ENCODE measurements at regions not wholly inside any gene's neighbourhood (a gene's known extent, or its start where the extent isn't known, plus 50 kb on each side); places are given as distances from the start of the nearest gene placed in this dataset.

DNA sequence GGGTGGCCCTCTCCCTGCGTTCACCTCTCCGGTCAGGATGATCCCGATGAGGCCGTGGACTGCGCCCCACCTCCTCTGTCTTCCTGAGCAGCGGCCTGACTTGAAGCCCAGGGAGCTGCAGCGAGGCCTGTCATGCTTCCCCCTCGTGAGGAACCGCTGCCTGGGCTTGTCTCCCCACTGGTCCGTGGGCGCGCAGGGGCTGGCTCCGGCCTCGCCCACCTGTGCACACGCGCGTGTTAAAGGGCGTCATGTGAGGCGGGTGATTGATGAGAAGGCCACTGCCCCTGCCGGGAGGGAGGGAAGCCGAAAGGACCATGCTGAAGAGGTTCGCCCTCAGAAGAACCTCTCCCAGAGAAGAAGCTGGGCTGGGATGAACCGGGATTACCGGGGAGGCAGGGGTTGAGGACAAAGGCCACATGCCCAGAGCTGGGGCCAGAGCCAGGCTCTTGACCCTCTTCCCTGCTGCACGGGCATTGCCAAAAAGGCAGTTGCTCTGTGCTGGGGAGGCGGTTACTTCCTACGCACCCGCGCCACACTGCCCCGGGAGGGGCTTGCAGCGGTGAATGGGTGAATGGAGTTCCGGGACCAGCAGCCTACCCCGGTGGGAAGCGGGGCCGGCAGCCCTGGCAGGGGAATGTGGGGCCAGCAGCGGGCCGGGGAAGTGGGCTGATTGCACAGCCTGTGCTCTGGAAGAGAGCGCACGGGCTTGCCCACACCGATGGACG lies 85.9 kb upstream of the GSE1 start:
- TF ChIP-seq POLR2AphosphoS5 (IDR thresholded peaks at IDR 0.05; ENCODE audit: low read depth, low read length) (no peak), SIN3A (IDR thresholded peaks at IDR 0.05; ENCODE audit: borderline replicate concordance, insufficient read depth, low read depth, low read length) (no peak), TCF7L2 (IDR thresholded peaks at IDR 0.05; ENCODE audit: low read depth, low read length) (no peak)
- TF ChIP-seq, protein P1, sequence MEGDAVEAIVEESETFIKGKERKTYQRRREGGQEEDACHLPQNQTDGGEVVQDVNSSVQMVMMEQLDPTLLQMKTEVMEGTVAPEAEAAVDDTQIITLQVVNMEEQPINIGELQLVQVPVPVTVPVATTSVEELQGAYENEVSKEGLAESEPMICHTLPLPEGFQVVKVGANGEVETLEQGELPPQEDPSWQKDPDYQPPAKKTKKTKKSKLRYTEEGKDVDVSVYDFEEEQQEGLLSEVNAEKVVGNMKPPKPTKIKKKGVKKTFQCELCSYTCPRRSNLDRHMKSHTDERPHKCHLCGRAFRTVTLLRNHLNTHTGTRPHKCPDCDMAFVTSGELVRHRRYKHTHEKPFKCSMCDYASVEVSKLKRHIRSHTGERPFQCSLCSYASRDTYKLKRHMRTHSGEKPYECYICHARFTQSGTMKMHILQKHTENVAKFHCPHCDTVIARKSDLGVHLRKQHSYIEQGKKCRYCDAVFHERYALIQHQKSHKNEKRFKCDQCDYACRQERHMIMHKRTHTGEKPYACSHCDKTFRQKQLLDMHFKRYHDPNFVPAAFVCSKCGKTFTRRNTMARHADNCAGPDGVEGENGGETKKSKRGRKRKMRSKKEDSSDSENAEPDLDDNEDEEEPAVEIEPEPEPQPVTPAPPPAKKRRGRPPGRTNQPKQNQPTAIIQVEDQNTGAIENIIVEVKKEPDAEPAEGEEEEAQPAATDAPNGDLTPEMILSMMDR (IDR thresholded peaks at IDR 0.05): no peak
- TF ChIP-seq, protein P2, sequence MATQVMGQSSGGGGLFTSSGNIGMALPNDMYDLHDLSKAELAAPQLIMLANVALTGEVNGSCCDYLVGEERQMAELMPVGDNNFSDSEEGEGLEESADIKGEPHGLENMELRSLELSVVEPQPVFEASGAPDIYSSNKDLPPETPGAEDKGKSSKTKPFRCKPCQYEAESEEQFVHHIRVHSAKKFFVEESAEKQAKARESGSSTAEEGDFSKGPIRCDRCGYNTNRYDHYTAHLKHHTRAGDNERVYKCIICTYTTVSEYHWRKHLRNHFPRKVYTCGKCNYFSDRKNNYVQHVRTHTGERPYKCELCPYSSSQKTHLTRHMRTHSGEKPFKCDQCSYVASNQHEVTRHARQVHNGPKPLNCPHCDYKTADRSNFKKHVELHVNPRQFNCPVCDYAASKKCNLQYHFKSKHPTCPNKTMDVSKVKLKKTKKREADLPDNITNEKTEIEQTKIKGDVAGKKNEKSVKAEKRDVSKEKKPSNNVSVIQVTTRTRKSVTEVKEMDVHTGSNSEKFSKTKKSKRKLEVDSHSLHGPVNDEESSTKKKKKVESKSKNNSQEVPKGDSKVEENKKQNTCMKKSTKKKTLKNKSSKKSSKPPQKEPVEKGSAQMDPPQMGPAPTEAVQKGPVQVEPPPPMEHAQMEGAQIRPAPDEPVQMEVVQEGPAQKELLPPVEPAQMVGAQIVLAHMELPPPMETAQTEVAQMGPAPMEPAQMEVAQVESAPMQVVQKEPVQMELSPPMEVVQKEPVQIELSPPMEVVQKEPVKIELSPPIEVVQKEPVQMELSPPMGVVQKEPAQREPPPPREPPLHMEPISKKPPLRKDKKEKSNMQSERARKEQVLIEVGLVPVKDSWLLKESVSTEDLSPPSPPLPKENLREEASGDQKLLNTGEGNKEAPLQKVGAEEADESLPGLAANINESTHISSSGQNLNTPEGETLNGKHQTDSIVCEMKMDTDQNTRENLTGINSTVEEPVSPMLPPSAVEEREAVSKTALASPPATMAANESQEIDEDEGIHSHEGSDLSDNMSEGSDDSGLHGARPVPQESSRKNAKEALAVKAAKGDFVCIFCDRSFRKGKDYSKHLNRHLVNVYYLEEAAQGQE (IDR thresholded peaks at IDR 0.05; ENCODE audit: insufficient read depth in 1 of 2, low read depth in 2 of 2, low read length in 1 of 2): no peak
- H3K27me3 ChIP-seq (ENCODE audit: control insufficient read depth, insufficient read depth, low read length): no peaks in the 10 kb centered on the region
- no peaks in the 10 kb centered on the region for H3K36me3 ChIP-seq (ENCODE audit: control insufficient read depth, insufficient read depth, low read length)
- ATAC-seq (no peak), DNase-seq (ENCODE audit: low read depth, low spot score) (no peak)
- in situ Hi-C loops (cut with HindIII; ENCODE audit: low pct_unique_long_range_greater_than_20kb, low sequenced_read_pairs) (no loop called here), intact Hi-C loops (cut with micrococcal nuclease; ENCODE audit: unreplicated experiment) (no loop called here)
- H3K4me3 ChIP-seq (ENCODE audit: low read depth in 2 of 2, low read length in 2 of 2): no peak overlapping the region
- ChIA-PET CTCF (no interaction called here), POLR2A (no interaction called here)
- peak overlapping the region; percentile 86; the same call in 1 of the 2 replicates for H3K27ac ChIP-seq (ENCODE audit: low read length)
- no peaks in the 10 kb centered on the region for H3K9me3 ChIP-seq (ENCODE audit: control insufficient read depth, insufficient read depth, low read depth, low read length)
- H3K4me1 ChIP-seq (ENCODE audit: control insufficient read depth, insufficient read depth, low read length): peaks cover 56% of the 10 kb centered on the region
- BruUV-seq (replicated peaks): no TSS peak

DNA sequence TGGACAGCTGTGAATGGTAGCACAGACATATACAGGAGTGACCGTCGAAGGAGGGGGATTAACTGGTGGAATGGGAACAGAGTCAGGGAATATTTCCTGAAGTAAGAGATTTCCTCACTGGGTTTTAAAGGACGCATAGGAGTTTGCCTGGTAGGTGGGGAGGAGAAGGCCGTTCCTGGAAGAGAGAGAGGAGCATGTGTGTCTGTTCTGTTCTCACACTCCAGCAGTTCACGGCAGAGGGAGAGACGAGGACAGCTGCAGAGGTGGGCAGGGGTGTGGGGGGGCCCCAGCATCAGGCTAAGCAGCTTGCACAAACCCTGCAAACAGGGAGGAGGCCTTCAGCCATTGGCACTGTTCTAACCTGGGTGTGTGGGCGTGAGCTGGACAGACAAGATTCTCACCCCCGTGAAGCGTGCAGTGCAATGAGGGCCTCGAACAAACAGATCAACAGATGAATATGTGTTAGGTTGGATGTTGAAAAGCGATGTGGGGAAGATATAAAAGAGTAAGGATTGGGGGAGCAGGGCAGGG lies 85.3 kb upstream of the GSE1 start:
- no peak overlapping the region for H3K4me3 ChIP-seq (ENCODE audit: low read depth in 2 of 2, low read length in 2 of 2)
- TF ChIP-seq TCF7L2 (IDR thresholded peaks at IDR 0.05; ENCODE audit: low read depth, low read length): no peak
- TF ChIP-seq SIN3A (IDR thresholded peaks at IDR 0.05; ENCODE audit: borderline replicate concordance, insufficient read depth, low read depth, low read length): no peak
- TF ChIP-seq, protein P2 (IDR thresholded peaks at IDR 0.05; ENCODE audit: insufficient read depth in 1 of 2, low read depth in 2 of 2, low read length in 1 of 2): no peak
- TF ChIP-seq, protein P1 (IDR thresholded peaks at IDR 0.05): no peak
- no peak for TF ChIP-seq POLR2AphosphoS5 (IDR thresholded peaks at IDR 0.05; ENCODE audit: low read depth, low read length)
- ATAC-seq: no peak
- in situ Hi-C loops (cut with HindIII; ENCODE audit: low pct_unique_long_range_greater_than_20kb, low sequenced_read_pairs): no loop called here
- H3K4me1 ChIP-seq (ENCODE audit: control insufficient read depth, insufficient read depth, low read length): peaks cover 53% of the 10 kb centered on the region
- peak overlapping the region; percentile 86; the same call in 1 of the 2 replicates for H3K27ac ChIP-seq (ENCODE audit: low read length)
- POLR2A ChIA-PET: interaction anchor here (0.7 kb wide), 1 partner anchor 418 kb away, joined by 5 read pairs; no protein-coding TSS in a partner anchor
- intact Hi-C loops (cut with micrococcal nuclease; ENCODE audit: unreplicated experiment): no loop called here
- no peaks in the 10 kb centered on the region for H3K9me3 ChIP-seq (ENCODE audit: control insufficient read depth, insufficient read depth, low read depth, low read length)
- CTCF ChIA-PET: interaction anchor here (0.7 kb wide), 1 partner anchor 363 kb away, joined by 6 read pairs; no protein-coding TSS in a partner anchor
- DNase-seq (ENCODE audit: low read depth, low spot score): no peak
- no peaks in the 10 kb centered on the region for H3K36me3 ChIP-seq (ENCODE audit: control insufficient read depth, insufficient read depth, low read length)
- BruUV-seq (replicated peaks): no TSS peak
- no peaks in the 10 kb centered on the region for H3K27me3 ChIP-seq (ENCODE audit: control insufficient read depth, insufficient read depth, low read length)
